HUES64 (cell line): ENCODE measurements at regions not wholly inside any gene's neighbourhood (a gene's known extent, or its start where the extent isn't known, plus 50 kb on each side); places are given as distances from the start of the nearest gene placed in this dataset.

Experiments used
- H3K27ac ChIP-seq: 2 replicates; pipeline ENCODE4 v1.7.0; 2013; ENCODE audit warnings: low read depth, low read length, inconsistent platforms
- H3K27me3 ChIP-seq: 2 replicates; pipeline ENCODE4 v1.6.1; 2013; ENCODE audit warnings: mild to moderate bottlenecking, low read length; ENCODE audit not compliant: insufficient read depth
- H3K36me3 ChIP-seq: 2 replicates; pipeline ENCODE4 v1.6.1; 2013; ENCODE audit warnings: mild to moderate bottlenecking, low read length; ENCODE audit not compliant: insufficient read depth
- H3K4me1 ChIP-seq: 2 replicates; pipeline ENCODE4 v1.6.1; 2013; ENCODE audit warnings: mild to moderate bottlenecking, low read length, moderate library complexity; ENCODE audit not compliant: insufficient read depth
- H3K4me3 ChIP-seq: 2 replicates; pipeline ENCODE4 v1.5.1; 2013; ENCODE audit warnings: mild to moderate bottlenecking, low read length, moderate library complexity
- H3K9ac ChIP-seq: 2 replicates; pipeline ENCODE4 v1.6.1; 2013; ENCODE audit warnings: mild to moderate bottlenecking, low read depth, low read length
- H3K9me3 ChIP-seq: 2 replicates; pipeline ENCODE4 v1.6.1; 2013; ENCODE audit warnings: low read depth, low read length; ENCODE audit not compliant: insufficient read depth
- WGBS: fragments of 150-250, 120-280 bp; methylation state at CpG from one replicate; pipeline ENCODE4 v1.1.7; 2013; ENCODE audit warnings: missing lambda C conversion rate; 5-methylcytosine and 5-hydroxymethylcytosine counted together

DNA sequence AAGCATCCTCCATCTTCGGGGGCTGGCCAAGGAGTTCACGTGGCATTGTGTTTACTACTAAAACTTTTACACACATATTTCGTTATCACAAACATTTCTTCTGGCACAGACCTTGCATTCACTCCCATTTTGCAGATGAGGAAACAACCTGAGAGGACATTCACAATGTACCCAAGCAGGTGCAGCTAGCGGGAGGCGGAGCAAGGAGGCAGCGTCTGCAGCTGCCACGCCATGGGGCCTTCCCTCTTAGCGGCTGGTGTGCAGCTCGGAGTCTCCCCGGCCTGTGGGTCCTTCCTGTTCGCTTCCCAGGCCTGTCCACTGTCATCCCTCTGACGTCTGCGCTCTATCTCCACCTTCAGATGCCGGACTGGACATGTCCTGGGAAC, 807.8 kb downstream of the TBC1D22A start:
- no peaks in the 10 kb centered on the region for H3K27me3 ChIP-seq
- H3K27ac ChIP-seq: no peak overlapping the region
- no peaks in the 10 kb centered on the region for H3K4me1 ChIP-seq
- H3K36me3 ChIP-seq: no peaks in the 10 kb centered on the region
- 87% methylated on average over 14 of the region's 14 CpGs for WGBS
- H3K9ac ChIP-seq: no peak overlapping the region
- H3K9me3 ChIP-seq: peaks cover 96% of the 10 kb centered on the region
- H3K4me3 ChIP-seq: no peak overlapping the region

DNA sequence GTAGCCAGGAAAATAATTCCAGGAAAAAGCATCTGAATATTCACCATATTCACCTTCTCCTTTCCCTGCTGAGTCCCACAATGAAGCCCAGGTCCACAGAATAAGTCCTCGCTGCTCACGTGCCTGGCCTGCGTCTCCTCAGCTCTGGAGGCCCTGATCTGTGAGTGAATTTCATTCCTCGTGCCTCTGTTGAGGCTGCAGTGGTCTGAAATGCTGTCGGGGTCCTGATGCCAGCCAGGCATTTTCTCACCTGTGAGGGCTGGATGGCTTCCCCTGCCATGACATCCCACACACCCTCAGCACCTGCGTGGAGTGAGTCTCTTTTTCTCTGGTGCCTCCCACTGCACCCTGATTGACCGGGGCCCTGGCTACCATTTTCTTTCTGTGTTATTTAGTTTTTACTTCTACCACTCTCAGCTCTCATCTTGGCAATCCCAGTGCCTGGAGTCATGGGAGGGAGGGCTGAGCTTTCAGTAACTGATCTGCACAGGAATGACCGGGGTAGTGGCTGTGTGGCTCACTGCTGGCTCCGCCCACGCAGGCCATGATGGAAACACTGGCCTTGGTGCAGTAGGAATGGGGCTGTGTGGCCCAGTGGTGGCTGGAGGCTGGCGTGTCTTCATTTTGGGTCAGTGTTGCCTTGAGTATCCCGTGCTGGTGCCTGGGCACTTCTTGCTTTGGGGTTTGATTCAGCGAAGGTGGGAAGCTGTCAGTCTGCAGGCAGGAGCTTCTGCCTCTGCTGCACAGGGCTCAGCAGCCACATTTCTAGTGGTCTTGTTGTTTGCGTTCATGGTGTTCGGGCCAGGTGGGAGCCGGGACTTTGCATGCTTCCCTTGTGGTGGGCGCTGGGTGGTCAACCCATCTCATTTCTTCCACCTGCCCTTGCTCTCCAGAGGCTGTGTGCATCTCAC, 807.2 kb downstream of the TBC1D22A start:
- Histone ChIP-seq H3K27ac (no peak overlapping the region), H3K4me1 (no peaks in the 10 kb centered on the region), H3K36me3 (no peaks in the 10 kb centered on the region), H3K27me3 (no peaks in the 10 kb centered on the region), H3K4me3 (no peak overlapping the region), H3K9me3 (peaks cover 95% of the 10 kb centered on the region), H3K9ac (no peak overlapping the region)
- WGBS: 82% methylated on average over 17 of the region's 17 CpGs

DNA sequence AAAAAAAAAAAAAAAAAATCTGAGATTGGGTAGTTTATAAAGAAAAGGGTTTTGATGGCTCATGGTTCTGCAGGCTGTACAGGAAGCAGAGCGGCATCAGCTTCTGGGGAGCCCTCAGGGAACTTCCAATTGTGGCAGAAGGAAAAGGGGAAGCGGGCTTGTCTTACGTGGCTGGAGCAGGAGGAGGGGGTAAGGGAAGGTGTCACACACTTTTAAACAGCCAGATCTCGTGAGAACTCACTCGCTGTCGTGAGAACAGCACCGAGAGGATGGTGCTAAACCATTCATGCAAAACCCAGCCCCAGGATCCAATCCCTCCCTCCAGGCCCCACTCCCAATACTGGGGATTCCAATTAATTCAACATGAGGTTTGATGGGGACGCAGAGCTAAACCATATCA, 806.2 kb downstream of the TBC1D22A start:
- Histone ChIP-seq H3K4me3 (no peak overlapping the region), H3K27me3 (no peaks in the 10 kb centered on the region), H3K36me3 (no peaks in the 10 kb centered on the region), H3K9ac (no peak overlapping the region), H3K4me1 (no peaks in the 10 kb centered on the region), H3K27ac (no peak overlapping the region), H3K9me3 (peaks cover 93% of the 10 kb centered on the region)
- 83% methylated on average over 8 of the region's 8 CpGs for WGBS

DNA sequence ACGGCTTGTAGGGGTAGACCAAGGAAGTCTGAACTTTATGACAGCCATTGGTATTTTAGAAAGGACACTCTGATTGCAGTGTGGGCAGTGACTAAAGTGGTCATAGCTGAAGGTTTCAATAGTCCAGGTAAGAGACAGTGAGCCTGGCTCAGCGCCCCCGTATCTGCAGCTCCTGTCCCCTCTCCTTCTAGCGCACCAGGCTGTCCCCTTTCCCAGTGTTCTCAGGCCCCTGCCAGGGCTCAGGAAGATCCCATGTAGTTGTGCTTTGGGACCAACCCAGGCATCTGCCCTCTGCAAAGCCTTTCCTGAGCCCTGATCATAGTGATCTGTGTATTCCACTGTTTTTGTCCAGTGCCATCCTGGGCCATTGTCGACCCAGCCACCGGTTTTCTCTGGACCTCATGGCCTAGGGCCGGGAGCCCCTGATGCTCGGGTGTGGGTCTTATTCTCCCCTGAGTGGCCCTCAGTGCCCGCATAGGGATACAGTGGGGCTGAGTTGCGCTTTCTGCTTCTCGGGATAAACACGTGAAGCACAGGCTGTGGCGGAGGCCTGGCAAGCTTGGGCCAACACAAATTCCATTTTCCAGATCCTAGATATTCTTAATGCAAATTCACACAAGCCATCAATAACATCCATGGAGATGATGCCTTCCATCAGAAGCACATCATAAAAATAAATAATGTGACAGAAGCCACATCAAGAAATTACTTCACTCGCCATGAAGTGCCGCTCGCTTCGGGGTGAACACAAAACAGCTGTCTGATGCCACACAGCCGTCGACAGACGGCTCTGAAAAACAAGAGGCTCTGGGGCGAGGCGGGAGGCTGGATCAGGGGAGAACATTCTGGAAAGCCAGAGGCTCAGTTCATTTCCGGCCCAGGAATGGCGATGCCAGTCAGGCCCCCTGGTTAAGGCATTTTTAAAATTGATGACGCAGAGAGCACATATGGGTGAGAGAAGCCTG, 805.0 kb downstream of the TBC1D22A start:
- H3K27ac ChIP-seq: no peak overlapping the region
- no peak overlapping the region for H3K4me3 ChIP-seq
- no peaks in the 10 kb centered on the region for H3K27me3 ChIP-seq
- H3K4me1 ChIP-seq: no peaks in the 10 kb centered on the region
- H3K9ac ChIP-seq: no peak overlapping the region
- 93% methylated on average over 25 of the region's 25 CpGs for WGBS
- H3K36me3 ChIP-seq: no peaks in the 10 kb centered on the region
- H3K9me3 ChIP-seq: peaks cover 93% of the 10 kb centered on the region

DNA sequence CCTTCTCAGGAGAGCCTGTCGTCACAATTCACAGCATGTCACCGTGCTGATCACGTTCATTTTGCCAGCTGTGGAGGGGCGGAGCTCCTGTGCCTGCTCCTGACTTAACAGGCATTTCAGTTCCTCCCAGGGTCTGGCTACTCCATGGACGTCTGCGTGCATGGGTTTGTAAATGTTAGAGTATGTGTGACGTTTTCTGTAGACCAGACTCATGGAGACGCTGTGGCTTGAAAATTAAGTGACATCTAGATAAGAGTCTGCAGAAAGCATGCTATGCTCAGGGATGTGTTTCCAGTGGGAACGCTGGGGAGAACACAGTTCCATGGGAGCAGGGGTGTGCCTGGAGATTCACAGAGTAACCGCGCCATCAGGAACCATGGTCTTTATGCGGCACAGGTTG, 804.0 kb downstream of the TBC1D22A start:
- WGBS: 82% methylated on average over 11 of the region's 12 CpGs
- Histone ChIP-seq H3K27ac (no peak overlapping the region), H3K4me1 (no peaks in the 10 kb centered on the region), H3K9me3 (peaks cover 92% of the 10 kb centered on the region), H3K27me3 (no peaks in the 10 kb centered on the region), H3K4me3 (no peak overlapping the region), H3K36me3 (no peaks in the 10 kb centered on the region), H3K9ac (no peak overlapping the region)

DNA sequence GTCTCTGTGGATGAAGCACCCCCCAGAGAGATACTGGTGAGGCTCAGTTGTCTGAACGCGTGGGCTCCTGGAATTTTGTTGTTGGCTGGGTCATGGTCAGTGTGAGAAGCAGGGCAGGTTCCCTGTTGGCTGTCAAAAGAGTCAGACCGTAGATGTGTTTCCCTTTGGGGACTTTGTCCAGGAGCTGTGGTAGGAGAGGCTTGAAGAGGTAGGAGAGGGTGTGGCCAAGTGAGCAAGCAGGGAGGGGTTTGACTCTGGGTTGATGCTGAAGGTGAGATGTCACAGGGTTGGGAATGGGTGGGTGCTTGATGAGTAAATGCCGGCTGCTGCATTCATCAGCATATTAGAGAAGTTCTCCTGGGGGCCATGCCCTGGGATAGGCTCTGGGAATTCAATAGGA, 803.2 kb downstream of the TBC1D22A start:
- 90% methylated on average over 4 of the region's 4 CpGs for whole genome bisulfite sequencing
- Histone ChIP-seq H3K9me3 (peaks cover 94% of the 10 kb centered on the region), H3K4me1 (no peaks in the 10 kb centered on the region), H3K4me3 (no peak overlapping the region), H3K27ac (no peak overlapping the region), H3K27me3 (no peaks in the 10 kb centered on the region), H3K36me3 (no peaks in the 10 kb centered on the region), H3K9ac (no peak overlapping the region)

DNA sequence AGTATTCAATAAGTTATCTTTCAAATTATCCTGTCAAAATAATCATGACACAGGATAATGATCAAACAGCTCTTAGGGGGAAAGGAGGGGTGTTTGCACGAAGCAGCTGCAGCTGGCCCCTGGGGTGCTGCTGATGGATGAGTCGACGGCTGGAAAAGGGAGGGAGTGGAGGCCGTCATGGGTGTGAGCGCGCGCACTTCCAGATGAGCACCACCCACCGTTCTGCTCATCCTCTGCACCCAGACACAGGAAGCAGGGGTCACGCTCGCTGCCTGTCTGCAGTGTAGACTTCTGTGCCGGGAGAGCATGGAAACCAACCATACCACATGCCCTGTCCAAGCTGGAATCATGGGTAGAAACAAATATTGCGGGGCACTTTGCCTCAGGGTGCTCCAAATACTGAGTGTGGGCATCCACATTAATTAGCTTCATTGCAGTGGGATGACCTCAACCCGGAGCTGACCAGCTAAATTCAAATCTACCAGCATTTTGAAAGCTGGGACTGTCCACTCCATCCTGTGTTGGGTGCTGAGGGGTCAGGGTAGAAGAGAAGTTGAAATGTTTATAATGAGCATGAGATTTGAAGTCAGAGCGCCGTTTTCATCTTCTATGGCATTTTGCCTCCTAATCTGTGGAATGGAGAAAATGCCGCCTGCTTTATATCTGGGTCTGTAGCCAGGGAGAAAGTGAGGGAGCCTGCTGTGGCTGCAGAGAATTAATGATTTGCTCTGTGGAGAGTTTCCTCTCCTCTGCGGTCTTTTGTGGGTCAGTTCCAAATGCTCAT, 802.4 kb downstream of the TBC1D22A start:
- no peaks in the 10 kb centered on the region for H3K36me3 ChIP-seq
- WGBS: 84% methylated on average over 17 of the region's 17 CpGs
- no peaks in the 10 kb centered on the region for H3K4me1 ChIP-seq
- no peak overlapping the region for H3K4me3 ChIP-seq
- H3K27ac ChIP-seq: no peak overlapping the region
- no peak overlapping the region for H3K9ac ChIP-seq
- H3K9me3 ChIP-seq: peaks cover 92% of the 10 kb centered on the region
- no peaks in the 10 kb centered on the region for H3K27me3 ChIP-seq

DNA sequence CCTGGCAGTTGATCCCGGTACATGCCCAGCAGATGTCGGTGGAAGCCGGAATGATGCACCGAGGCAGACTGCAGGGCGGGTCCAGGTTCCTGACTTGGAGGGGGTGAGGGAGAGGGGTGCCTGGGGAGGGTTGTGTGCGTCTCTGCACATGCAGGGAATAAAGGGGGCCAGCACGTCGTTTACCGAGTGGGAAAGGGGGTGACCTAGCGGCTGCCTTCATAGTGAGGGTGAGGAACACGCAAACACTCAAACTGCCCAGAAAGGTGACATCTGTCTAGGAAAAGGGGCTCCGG, 801.7 kb downstream of the TBC1D22A start:
- Histone ChIP-seq H3K4me3 (no peak overlapping the region), H3K9ac (no peak overlapping the region), H3K27ac (no peak overlapping the region), H3K9me3 (peaks cover 91% of the 10 kb centered on the region), H3K4me1 (no peaks in the 10 kb centered on the region), H3K36me3 (no peaks in the 10 kb centered on the region), H3K27me3 (no peaks in the 10 kb centered on the region)
- WGBS: 91% methylated on average over 12 of the region's 12 CpGs

DNA sequence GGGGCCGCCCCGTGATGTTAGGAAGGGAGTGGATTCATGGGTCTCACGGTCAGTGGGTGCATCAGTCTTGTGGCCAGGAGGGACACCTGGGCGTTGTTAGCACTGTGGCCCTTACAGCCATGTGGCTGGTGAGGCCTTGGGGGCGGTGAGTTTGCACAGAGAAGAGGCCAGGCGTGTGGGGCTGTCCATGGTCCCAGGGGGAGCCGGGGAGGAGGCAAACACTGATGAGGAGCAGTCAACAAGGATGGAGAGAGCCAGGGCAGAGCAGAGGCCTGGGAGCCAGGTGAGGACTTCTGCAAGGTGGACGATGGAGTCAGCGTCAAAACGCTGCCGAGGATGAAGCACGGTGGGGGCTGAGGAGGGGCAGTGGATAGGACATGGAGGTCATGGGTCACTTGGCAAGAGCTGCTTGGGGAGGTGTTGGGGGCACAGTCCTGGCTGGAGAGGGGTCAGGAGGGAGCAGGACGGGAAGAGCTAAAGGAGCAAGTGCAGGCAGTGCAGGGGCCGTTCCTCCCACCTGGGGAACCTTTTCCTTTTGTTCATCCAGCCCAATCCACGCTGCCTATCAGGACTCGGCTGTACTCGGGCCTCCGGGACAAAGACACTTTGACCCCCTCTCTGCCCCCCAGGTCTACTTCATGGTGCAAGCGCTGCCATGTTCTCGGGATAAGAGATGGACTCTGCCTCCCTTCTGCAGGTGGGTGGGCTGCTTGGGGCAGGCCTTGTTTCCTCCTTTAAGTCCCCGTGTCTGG, 801.1 kb downstream of the TBC1D22A start:
- Histone ChIP-seq H3K27me3 (no peaks in the 10 kb centered on the region), H3K27ac (no peak overlapping the region), H3K4me3 (no peak overlapping the region), H3K9ac (no peak overlapping the region), H3K4me1 (no peaks in the 10 kb centered on the region), H3K36me3 (no peaks in the 10 kb centered on the region), H3K9me3 (peaks cover 91% of the 10 kb centered on the region)
- 87% methylated on average over 21 of the region's 21 CpGs for WGBS

DNA sequence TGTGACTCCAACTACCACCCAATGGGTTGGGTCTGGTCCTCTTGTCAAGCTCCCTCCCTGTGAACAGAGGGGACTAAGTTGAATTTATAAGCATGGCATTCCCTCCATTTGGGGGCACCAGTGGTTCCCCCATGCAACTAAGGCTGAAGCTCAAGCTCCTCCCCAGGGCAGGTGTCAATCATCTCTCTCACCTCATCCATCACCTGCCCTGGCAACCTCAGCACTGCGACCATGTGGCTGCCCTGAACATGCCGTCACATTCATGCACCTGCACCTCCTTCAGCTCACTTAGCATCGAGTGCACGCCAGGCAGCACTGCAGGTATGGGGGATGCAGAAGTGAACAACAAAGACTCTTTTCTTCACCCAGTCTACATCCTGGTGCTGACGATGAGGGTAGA, 799.3 kb downstream of the TBC1D22A start:
- H3K9ac ChIP-seq: no peak overlapping the region
- no peak overlapping the region for H3K4me3 ChIP-seq
- 84% methylated on average over 5 of the region's 5 CpGs for WGBS
- H3K4me1 ChIP-seq: no peaks in the 10 kb centered on the region
- H3K9me3 ChIP-seq: peaks cover 93% of the 10 kb centered on the region
- H3K27ac ChIP-seq: no peak overlapping the region
- H3K36me3 ChIP-seq: no peaks in the 10 kb centered on the region
- H3K27me3 ChIP-seq: no peaks in the 10 kb centered on the region
